Psoas muscle (tissue), 7 donors: ENCODE measurements at regions not wholly inside any gene's neighbourhood (a gene's known extent, or its start where the extent isn't known, plus 50 kb on each side); places are given as distances from the start of the nearest gene placed in this dataset.

ENCODE experiments used
- ATAC-seq, 4 donors: fragments of 200-7000 bp; cut with Tn5 transposase; one replicate each; pipeline ENCODE4 v1.9.1; 2020; ENCODE audit warnings: moderate library complexity in 3 of 4, mild to moderate bottlenecking in 2 of 4
- DNase-seq, 2 donors: peaks; one replicate each; pipeline ENCODE4 v3.0.0-alpha.2; 2020
- H3K27ac ChIP-seq: fragments of 200-600 bp; one replicate; pipeline ENCODE4 v1.8.0; 2022
- H3K27me3 ChIP-seq, 3 donors: fragments of 200-600 bp in 1 of 3; one replicate each; pipeline versions ENCODE4 v1.6.1 to v1.8.0; 2013 to 2022; ENCODE audit warnings: low read length in 2 of 3, mild to moderate bottlenecking in 2 of 3, moderate library complexity in 1 of 3; ENCODE audit not compliant: insufficient read depth in 3 of 3
- H3K36me3 ChIP-seq, 2 donors: fragments of 200-600 bp in 1 of 2; one replicate each; pipeline versions ENCODE4 v1.6.1 to v1.8.0; 2013 to 2022; ENCODE audit warnings: low read depth in 1 of 2, mild to moderate bottlenecking in 1 of 2, moderate library complexity in 1 of 2; ENCODE audit not compliant: insufficient read depth in 1 of 2
- H3K4me1 ChIP-seq: fragments of 200-600 bp; one replicate; pipeline ENCODE4 v1.8.0; 2022
- H3K4me3 ChIP-seq: fragments of 200-600 bp; one replicate; pipeline ENCODE4 v1.8.0; 2022; ENCODE audit warnings: mild to moderate bottlenecking
- H3K9me3 ChIP-seq: fragments of 200-600 bp; one replicate; pipeline ENCODE4 v1.8.0; 2022
- CTCF ChIP-seq: fragments of 200-600 bp; IDR thresholded peaks from one replicate; pipeline ENCODE4 v1.8.0; 2022; ENCODE audit warnings: antibody characterized with exemption
- WGBS, 3 donors: extraction: QIAGEN DNeasy Blood & Tissue Kit; methylation state at CpG; one replicate each; pipeline versions ENCODE4 v1.1.6 to v1.1.7; 2013; 5-methylcytosine and 5-hydroxymethylcytosine counted together
- intact Hi-C, 2 donors: fragments of 100-400 bp; cut with DNase I; formaldehyde crosslinking; loops; one replicate each; pipeline versions ENCODE4 v1.11.0 to v1.14.2; 2022
- donor health status: healthy with polysubstance abuse.
- donor health status: DM: no; HTN: no; CAD: no; lungs with moderate emphysema.
- donor health status: Bipolar disorder and iron deficiency.
- donor health status: healthy.
- donor health status: DM: yes; HTN: yes; CAD: no.
- donor health status: DM: no; HTN: no; CAD: no.
- donor health status: DM: yes; HTN: yes; CAD: no.

DNA sequence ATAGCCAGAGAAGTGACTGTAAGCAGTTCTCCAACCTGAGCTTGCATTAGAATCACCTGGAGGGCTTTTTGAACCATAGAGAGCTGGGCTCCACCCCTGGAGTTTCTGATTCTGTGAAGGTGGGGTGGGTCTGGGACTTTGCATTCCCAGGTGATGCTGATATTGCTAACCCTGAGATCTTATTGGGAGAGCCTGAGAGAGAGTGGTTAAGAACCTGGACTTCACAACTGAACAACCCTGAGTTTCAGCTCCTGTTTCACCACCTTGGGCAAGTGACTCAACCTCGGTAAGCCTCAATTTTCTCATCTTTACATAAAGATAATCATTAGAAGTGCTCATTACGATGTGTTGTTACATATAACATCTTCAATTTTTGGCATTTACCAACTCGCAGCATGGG, 498.6 kb downstream of the EBF1 start:
- H3K27ac ChIP-seq = no peak overlapping the region
- intact Hi-C loops = no loop called here
- 94 to 99% (median 95%) methylated on average over 3 of the region's 3 CpGs for WGBS, 3 donors
- H3K4me1 ChIP-seq = no peaks in the 10 kb centered on the region
- H3K27me3 ChIP-seq = no peaks in the 10 kb centered on the region
- no peak overlapping the region for H3K4me3 ChIP-seq
- no peak for ATAC-seq
- H3K9me3 ChIP-seq = no peaks in the 10 kb centered on the region
- no peak for DNase-seq
- no peaks in the 10 kb centered on the region for H3K36me3 ChIP-seq
- no peak for TF ChIP-seq CTCF

DNA sequence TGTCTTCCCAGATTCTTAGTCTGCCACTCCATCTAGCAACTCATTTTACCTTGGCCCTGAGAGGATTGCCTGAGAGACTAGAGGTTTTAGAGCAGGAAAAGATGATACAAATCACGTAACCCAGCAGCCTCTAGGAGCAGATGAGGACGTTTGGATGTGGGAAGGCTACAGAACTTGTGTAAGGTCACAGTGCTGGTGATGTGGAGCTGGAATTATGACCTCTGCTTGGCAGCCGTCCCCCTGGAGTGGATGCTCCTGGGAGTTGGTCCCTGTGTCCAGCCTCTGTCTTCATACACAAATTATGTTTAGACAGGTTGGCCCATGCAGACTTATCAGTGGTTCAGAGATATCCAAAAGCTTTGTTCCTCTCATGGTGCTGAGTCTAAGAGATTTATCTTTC, 499.0 kb downstream of the EBF1 start:
- no peak for TF ChIP-seq CTCF
- ATAC-seq (no peak), DNase-seq (no peak)
- intact Hi-C loops = no loop called here
- H3K9me3 ChIP-seq = no peaks in the 10 kb centered on the region
- WGBS, 3 donors = 53 to 75% (median 66%) methylated on average over 3 of the region's 3 CpGs
- no peaks in the 10 kb centered on the region for H3K36me3 ChIP-seq
- H3K4me3 ChIP-seq = no peak overlapping the region
- no peak overlapping the region for H3K27ac ChIP-seq
- no peaks in the 10 kb centered on the region for H3K27me3 ChIP-seq
- no peaks in the 10 kb centered on the region for H3K4me1 ChIP-seq

- DNase-seq (peak in 1 of 2 donors; percentile 40), ATAC-seq (no peak)
- no peaks in the 10 kb centered on the region for H3K36me3 ChIP-seq
- H3K27ac ChIP-seq = peak overlapping the region; percentile 41
- no peaks in the 10 kb centered on the region for H3K27me3 ChIP-seq
- WGBS, 3 donors = 15 to 30% (median 25%) methylated on average over 2 of the region's 2 CpGs
- no peak overlapping the region for H3K4me3 ChIP-seq
- no peak for TF ChIP-seq CTCF
- H3K4me1 ChIP-seq = no peaks in the 10 kb centered on the region
- no peaks in the 10 kb centered on the region for H3K9me3 ChIP-seq
- intact Hi-C loops = no loop called here
Measured at GRCh38 chr5:158599157-158599556, 500.6 kb downstream of the EBF1 start.

- H3K36me3 ChIP-seq = no peaks in the 10 kb centered on the region
- H3K27me3 ChIP-seq = no peaks in the 10 kb centered on the region
- H3K4me3 ChIP-seq = no peak overlapping the region
- intact Hi-C loops = no loop called here
- ATAC-seq (no peak), DNase-seq (no peak)
- H3K27ac ChIP-seq = no peak overlapping the region
- TF ChIP-seq CTCF = no peak
- H3K4me1 ChIP-seq = no peaks in the 10 kb centered on the region
- 50 to 65% (median 60%) methylated on average over 5 of the region's 5 CpGs for WGBS, 3 donors
- no peaks in the 10 kb centered on the region for H3K9me3 ChIP-seq
Measured at GRCh38 chr5:158594595-158595242, 505.0 kb downstream of the EBF1 start.

DNA sequence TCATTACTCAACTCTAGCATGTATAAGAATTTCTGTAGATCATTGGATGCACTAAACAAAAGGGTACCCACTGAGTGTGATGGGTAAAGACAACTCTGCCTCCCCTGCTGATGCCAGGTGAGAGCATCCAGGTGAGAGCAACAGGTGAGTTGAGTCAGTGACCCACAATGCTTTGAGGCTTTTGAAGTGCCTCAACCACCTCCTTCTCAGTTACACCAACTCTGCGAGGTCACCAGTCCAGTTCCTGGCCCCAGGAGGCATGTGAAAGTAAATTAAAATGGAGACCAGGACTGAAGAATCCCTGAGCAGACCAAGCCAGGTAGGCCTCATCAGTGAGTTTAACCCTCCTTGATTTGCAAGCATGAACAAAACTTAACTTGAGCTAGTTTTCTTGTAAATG, 505.8 kb downstream of the EBF1 start:
- no peaks in the 10 kb centered on the region for H3K4me1 ChIP-seq
- no peak for ATAC-seq
- H3K27me3 ChIP-seq = no peaks in the 10 kb centered on the region
- intact Hi-C loops = no loop called here
- no peaks in the 10 kb centered on the region for H3K9me3 ChIP-seq
- H3K36me3 ChIP-seq = no peaks in the 10 kb centered on the region
- DNase-seq = no peak
- H3K27ac ChIP-seq = no peak overlapping the region
- TF ChIP-seq CTCF = no peak
- H3K4me3 ChIP-seq = no peak overlapping the region
- WGBS, 3 donors = 86 to 96% (median 95%) methylated on average over 1 of the region's 1 CpG
